ENCODE measurements at regions not wholly inside any gene's neighbourhood (a gene's known extent, or its start where the extent isn't known, plus 50 kb on each side); places are given as distances from the start of the nearest gene placed in this dataset.

- no peak for DNase-seq (ENCODE audit: low read depth in 2 of 2)
Measured at GRCh38 chr2:198706476-198707082, 751.2 kb downstream of the SATB2 start.

GRCh38 chr2:198703281-198703680, 754.5 kb downstream of the SATB2 start:
- DNase-seq (ENCODE audit: low read depth in 2 of 2) = no peak

GRCh38 chr2:198702796-198703195, 754.9 kb downstream of the SATB2 start:
- DNase-seq (ENCODE audit: low read depth in 2 of 2) = no peak

GRCh38 chr2:198701481-198701880, 756.3 kb downstream of the SATB2 start:
- no peak for DNase-seq (ENCODE audit: low read depth in 2 of 2)

- DNase-seq (ENCODE audit: low read depth in 2 of 2) = no peak
Measured at GRCh38 chr2:198700319-198700718, 757.4 kb downstream of the SATB2 start.

- no peak for DNase-seq (ENCODE audit: low read depth in 2 of 2)
Measured at GRCh38 chr2:198698230-198698629, 759.5 kb downstream of the SATB2 start.

GRCh38 chr2:198697794-198698193, 759.9 kb downstream of the SATB2 start:
- DNase-seq (ENCODE audit: low read depth in 2 of 2) = no peak

GRCh38 chr2:198697218-198697617, 760.5 kb downstream of the SATB2 start:
- no peak for DNase-seq (ENCODE audit: low read depth in 2 of 2)

- no peak for DNase-seq (ENCODE audit: low read depth in 2 of 2)
Measured at GRCh38 chr2:198695879-198696278, 761.9 kb downstream of the SATB2 start.

GRCh38 chr2:198692907-198693510, 764.7 kb downstream of the SATB2 start:
- no peak for DNase-seq (ENCODE audit: low read depth in 2 of 2)

GRCh38 chr2:198691236-198691635, 766.5 kb downstream of the SATB2 start:
- DNase-seq (ENCODE audit: low read depth in 2 of 2) = no peak

GRCh38 chr2:198664321-198664720, 793.4 kb downstream of the SATB2 start:
- DNase-seq (ENCODE audit: low read depth in 2 of 2) = no peak

GRCh38 chr2:198662905-198663304, 794.8 kb downstream of the SATB2 start:
- no peak for DNase-seq (ENCODE audit: low read depth in 2 of 2)

GRCh38 chr2:198660501-198660900, 797.2 kb downstream of the SATB2 start:
- DNase-seq (ENCODE audit: low read depth in 2 of 2) = no peak

GRCh38 chr2:198659096-198659870, 798.5 kb downstream of the SATB2 start:
- no peak for DNase-seq (ENCODE audit: low read depth in 2 of 2)

GRCh38 chr2:198657512-198658121, 800.1 kb downstream of the SATB2 start:
- DNase-seq (ENCODE audit: low read depth in 2 of 2) = no peak

- no peak for DNase-seq (ENCODE audit: low read depth in 2 of 2)
Measured at GRCh38 chr2:198656869-198657268, 800.9 kb downstream of the SATB2 start.

- no peak for DNase-seq (ENCODE audit: low read depth in 2 of 2)
Measured at GRCh38 chr2:198654646-198655045, 803.1 kb downstream of the SATB2 start.

GRCh38 chr2:198653311-198653710, 804.4 kb downstream of the SATB2 start:
- DNase-seq (ENCODE audit: low read depth in 2 of 2) = no peak

- DNase-seq (ENCODE audit: low read depth in 2 of 2) = no peak
Measured at GRCh38 chr2:198652461-198652860, 805.3 kb downstream of the SATB2 start.

- DNase-seq (ENCODE audit: low read depth in 2 of 2) = no peak
Measured at GRCh38 chr2:198645816-198646215, 811.9 kb downstream of the SATB2 start.

- no peak for DNase-seq (ENCODE audit: low read depth in 2 of 2)
Measured at GRCh38 chr2:198641161-198641560, 816.6 kb downstream of the SATB2 start.

GRCh38 chr2:198640463-198640862, 817.3 kb downstream of the SATB2 start:
- no peak for DNase-seq (ENCODE audit: low read depth in 2 of 2)
